Astrocyte of the cerebellum (primary cell): ENCODE measurements at regions not wholly inside any gene's neighbourhood (a gene's known extent, or its start where the extent isn't known, plus 50 kb on each side); places are given as distances from the start of the nearest gene placed in this dataset.

Experiments used
- DNase-seq: peaks from one replicate; pipeline ENCODE4 v3.0.0-alpha.2; 2011; ENCODE audit warnings: low read depth
- H3K4me3 ChIP-seq: 2 replicates; pipeline ENCODE4 v1.5.1; 2011; ENCODE audit warnings: mild to moderate bottlenecking, low read depth, low read length, moderate library complexity
- in situ Hi-C: cut with HindIII; loops from 2 replicates; pipeline ENCODE4 v1.10.0; 2017; ENCODE audit warnings: low sequenced_read_pairs
- TF ChIP-seq, protein P1 (sequence below): IDR thresholded peaks from 2 replicates; pipeline ENCODE4 v1.5.1; 2012; ENCODE audit warnings: low read length, low read depth, moderate library complexity, mild to moderate bottlenecking; ENCODE audit errors: missing control alignments

DNA sequence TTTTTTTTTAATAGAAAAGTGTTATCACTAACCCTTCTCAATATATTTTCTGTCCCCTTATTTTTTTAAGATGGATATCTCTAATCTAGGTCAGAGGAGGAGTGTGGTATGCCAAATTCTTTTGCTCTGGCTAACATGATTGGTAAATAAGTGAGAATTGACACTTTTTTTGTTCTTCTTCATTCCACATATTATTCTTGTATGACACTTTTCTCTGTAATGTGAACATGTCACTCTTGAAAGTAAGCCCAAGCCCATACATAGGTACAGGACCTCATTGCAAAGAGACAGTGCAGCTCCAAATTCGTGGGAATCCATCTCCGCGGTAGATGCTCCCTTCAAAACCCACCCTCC lies 142.5 kb upstream of the TCF21 start:
- no peak for DNase-seq
- TF ChIP-seq, protein P1, sequence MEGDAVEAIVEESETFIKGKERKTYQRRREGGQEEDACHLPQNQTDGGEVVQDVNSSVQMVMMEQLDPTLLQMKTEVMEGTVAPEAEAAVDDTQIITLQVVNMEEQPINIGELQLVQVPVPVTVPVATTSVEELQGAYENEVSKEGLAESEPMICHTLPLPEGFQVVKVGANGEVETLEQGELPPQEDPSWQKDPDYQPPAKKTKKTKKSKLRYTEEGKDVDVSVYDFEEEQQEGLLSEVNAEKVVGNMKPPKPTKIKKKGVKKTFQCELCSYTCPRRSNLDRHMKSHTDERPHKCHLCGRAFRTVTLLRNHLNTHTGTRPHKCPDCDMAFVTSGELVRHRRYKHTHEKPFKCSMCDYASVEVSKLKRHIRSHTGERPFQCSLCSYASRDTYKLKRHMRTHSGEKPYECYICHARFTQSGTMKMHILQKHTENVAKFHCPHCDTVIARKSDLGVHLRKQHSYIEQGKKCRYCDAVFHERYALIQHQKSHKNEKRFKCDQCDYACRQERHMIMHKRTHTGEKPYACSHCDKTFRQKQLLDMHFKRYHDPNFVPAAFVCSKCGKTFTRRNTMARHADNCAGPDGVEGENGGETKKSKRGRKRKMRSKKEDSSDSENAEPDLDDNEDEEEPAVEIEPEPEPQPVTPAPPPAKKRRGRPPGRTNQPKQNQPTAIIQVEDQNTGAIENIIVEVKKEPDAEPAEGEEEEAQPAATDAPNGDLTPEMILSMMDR: no peak
- in situ Hi-C loops: loop anchor here (5.0 kb wide), 1 partner anchor 64 kb away; no protein-coding TSS in a partner anchor
- H3K4me3 ChIP-seq: no peak overlapping the region

DNA sequence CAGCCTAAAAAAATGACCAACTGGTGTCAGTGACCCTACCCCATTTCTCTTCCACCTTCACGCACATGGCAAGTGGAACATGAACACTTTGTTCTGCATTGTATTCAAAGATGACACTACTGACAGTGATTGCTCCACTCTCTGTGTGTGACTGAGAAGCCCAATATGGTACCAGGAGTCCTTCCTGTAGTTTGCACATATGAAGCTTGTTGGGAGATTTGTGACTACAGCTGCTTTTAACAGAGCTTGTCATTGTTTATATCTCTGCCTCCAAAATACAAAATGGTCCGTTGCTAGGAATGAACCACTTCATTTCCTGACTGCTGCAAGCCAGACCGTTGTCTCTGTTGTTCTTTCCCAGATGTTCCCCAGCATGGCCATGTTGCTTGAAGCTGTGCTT lies 140.3 kb upstream of the TCF21 start:
- TF ChIP-seq, protein P1: no peak
- H3K4me3 ChIP-seq: no peak overlapping the region
- in situ Hi-C loops: loop anchor here (5.0 kb wide), 1 partner anchor 66 kb away; no protein-coding TSS in a partner anchor
- no peak for DNase-seq

DNA sequence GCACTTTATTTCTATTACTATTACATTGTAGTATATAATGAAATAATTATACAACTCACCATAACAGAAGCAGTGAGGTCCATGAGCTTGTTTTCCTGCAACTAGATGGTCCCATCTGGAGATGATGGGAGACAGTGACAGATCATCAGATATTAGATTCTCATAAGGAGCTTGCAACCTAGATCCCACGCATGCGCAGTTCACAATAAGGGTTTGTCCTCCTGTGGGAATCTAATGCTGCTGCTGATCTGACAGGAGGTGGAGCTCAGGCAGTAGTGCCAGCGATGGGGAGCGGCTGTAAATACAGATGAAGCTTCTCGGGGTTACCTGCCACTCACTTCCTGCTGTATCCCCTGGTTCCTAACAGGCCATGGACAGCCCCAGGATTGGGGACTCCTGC lies 139.5 kb upstream of the TCF21 start:
- no peak for DNase-seq
- in situ Hi-C loops: loop anchor here (5.0 kb wide), 1 partner anchor 67 kb away; no protein-coding TSS in a partner anchor
- no peak overlapping the region for H3K4me3 ChIP-seq
- TF ChIP-seq, protein P1: no peak

DNA sequence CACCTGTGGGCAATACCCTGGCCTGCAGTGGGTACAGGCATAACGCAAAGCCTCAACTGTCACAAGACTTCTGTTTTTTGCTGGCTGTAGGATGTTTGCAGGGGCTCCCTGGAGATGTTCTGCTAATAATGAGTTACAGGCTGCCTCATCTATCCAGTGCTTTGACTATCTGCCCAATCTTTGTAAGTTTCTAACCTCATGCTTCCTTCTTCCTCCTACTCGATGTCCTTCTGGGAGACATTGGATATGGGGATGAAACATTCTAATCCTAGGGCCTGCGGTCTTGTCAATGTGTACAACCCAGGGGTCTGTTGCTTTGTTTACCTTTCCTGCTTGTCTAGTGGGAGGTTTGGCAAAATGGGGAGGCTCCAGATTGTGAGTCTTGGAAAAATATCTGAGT lies 136.8 kb upstream of the TCF21 start:
- H3K4me3 ChIP-seq: no peak overlapping the region
- in situ Hi-C loops: no loop called here
- no peak for DNase-seq
- TF ChIP-seq, protein P1: no peak

DNA sequence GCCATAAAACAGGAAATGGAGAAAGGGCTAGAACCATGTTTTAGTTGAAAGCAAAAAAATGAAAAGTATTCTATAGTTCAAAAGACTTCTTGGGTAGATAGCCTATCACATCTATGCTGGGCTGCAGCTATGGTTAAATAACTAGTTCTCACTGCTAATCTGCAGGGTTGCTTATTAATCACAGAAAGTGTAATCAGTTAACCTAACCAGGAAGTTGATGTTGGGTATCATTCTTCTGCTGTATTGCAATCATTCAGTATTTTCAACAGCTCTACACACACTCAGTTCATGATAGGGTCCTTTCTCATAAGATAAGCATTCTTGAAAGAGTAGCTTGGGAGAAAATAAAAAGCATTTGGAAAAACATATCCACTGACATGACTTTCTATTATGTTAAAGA lies 135.2 kb upstream of the TCF21 start:
- in situ Hi-C loops: no loop called here
- TF ChIP-seq, protein P1: no peak
- H3K4me3 ChIP-seq: no peak overlapping the region
- DNase-seq: no peak

DNA sequence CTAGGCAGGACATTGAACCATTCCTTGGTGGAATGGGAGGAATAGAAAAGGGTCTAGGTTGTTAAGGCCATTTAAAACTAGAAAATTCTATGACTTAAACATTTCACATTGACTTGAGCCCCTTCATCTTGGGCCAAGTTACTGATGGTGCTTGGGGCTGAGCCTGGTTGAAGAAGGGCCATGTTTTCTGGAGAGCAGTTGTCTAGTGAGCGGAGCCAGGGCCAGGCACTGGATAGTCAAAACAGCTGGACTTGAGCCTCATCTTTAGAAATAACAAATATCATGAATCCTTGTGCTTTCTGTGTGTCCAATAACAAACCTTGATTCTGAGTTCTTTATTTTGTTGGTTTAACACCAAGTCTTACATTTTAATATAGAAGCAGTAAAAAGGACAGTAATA lies 134.6 kb upstream of the TCF21 start:
- H3K4me3 ChIP-seq: no peak overlapping the region
- in situ Hi-C loops: no loop called here
- TF ChIP-seq, protein P1: no peak
- DNase-seq: no peak
